ENCODE measurements at regions not wholly inside any gene's neighbourhood (a gene's known extent, or its start where the extent isn't known, plus 50 kb on each side); places are given as distances from the start of the nearest gene placed in this dataset.

DNA sequence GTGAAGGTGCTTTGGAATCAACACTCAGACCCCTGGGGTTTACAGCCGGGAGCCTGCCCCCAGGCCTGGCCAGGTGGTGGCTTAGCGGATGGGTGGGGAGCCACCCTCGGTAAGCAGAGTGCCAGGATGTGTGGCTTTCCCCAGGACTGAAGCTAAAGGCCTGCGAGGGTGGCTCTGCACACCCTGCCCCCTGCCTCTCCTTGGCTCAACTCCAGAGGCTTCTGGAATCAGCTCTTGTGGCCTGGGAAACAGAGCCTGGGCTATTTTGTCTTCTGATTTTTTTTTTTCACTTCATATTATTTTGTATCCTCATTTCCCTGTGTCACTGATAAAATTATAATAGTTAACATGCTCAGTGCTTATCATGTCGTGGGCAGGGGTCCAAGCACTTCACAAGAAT, 79.8 kb downstream of the RHOB start:
- CTCF ChIA-PET, result no interaction called here

DNA sequence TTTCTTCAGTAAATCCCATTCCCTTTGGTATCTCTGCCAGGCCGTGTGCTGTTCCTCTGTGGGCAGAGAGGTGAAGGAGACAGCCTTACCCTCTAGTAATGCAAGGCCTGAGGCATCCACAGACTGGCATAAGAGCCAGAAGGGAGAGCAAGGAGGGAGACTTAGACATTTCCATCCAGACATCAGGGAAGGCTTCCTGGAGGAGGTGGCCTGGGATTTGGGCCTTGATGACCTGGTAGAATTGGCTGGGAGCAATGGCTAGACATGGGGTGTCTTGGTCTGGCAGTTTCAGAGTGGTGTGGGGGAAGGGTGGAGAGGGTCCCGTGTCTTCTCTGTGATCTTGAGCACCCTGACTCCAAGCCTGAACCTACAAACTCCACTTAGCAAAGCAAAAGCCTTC, 81.8 kb downstream of the RHOB start:
- H3K9me3 Mint-ChIP-seq, result no peaks in the 10 kb centered on the region
- CTCF ChIA-PET, result interaction anchor here (1.0 kb wide), 1 partner anchor 13 kb away, joined by 3 read pairs; no protein-coding TSS in a partner anchor

More for the DNA sequence above, 79.8 kb downstream of the RHOB start:
- H3K27ac Mint-ChIP-seq, result no peak overlapping the region
- no peak for DNase-seq
- H3K9me3 Mint-ChIP-seq, result no peaks in the 10 kb centered on the region
- H3K36me3 Mint-ChIP-seq (ENCODE audit: low read depth), result no peaks in the 10 kb centered on the region
- H3K4me1 Mint-ChIP-seq, result no peaks in the 10 kb centered on the region
- no peak overlapping the region for H3K4me3 Mint-ChIP-seq
- POLR2A ChIA-PET, result no interaction called here
- peaks cover 3% of the 10 kb centered on the region for H3K27me3 Mint-ChIP-seq

DNA sequence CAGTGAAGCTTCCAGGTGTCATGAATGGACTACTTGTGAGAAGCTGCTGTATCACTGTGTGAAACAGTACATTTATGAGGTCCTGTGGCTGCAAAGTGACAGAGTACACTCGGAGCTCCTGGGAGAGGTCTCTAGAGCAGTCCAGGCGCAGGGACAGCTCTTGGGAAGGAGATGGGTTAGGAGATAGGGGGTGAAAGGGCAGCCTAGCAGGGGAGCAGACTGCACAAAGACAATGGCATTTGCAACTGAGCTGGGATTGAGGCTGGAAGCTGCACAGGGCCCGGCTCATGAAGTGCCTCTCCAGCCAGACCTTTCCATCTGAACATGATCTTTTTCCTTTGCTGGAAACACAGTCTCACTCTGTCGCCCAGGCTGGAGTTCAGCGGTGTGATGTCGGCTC, 83.6 kb downstream of the RHOB start:
- DNase-seq, result no peak
- Mint-ChIP-seq H3K36me3 (ENCODE audit: low read depth) (no peaks in the 10 kb centered on the region), H3K27me3 (no peaks in the 10 kb centered on the region), H3K27ac (no peak overlapping the region), H3K4me3 (no peak overlapping the region), H3K9me3 (no peaks in the 10 kb centered on the region), H3K4me1 (no peaks in the 10 kb centered on the region)
- ChIA-PET CTCF (interaction anchor here (1.5 kb wide), 1 partner anchor 46 kb away, joined by 3 read pairs; no protein-coding TSS in a partner anchor), POLR2A (no interaction called here)

More for the DNA sequence above, 81.8 kb downstream of the RHOB start:
- Mint-ChIP-seq H3K4me3 (no peak overlapping the region), H3K36me3 (ENCODE audit: low read depth) (no peaks in the 10 kb centered on the region), H3K27ac (no peak overlapping the region), H3K27me3 (no peaks in the 10 kb centered on the region), H3K4me1 (no peaks in the 10 kb centered on the region)
- no peak for DNase-seq
- POLR2A ChIA-PET, result interaction anchor here (0.6 kb wide), 1 partner anchor 82 kb away, joined by 4 read pairs; the partner anchor contains the start of gene RHOB

- Mint-ChIP-seq H3K4me1 (no peaks in the 10 kb centered on the region), H3K36me3 (ENCODE audit: low read depth) (no peaks in the 10 kb centered on the region), H3K4me3 (no peak overlapping the region), H3K9me3 (no peaks in the 10 kb centered on the region), H3K27me3 (no peaks in the 10 kb centered on the region), H3K27ac (no peak overlapping the region)
- no peak for DNase-seq
- CTCF ChIA-PET, result interaction anchor here (1.5 kb wide), 1 partner anchor 44 kb away, joined by 3 read pairs; no protein-coding TSS in a partner anchor
- POLR2A ChIA-PET, result no interaction called here
Measured at GRCh38 chr2:20531633-20532262, 84.9 kb downstream of the RHOB start.

GRCh38 chr2:20532634-20533437, 86.0 kb downstream of the RHOB start:
- H3K36me3 Mint-ChIP-seq (ENCODE audit: low read depth), result no peaks in the 10 kb centered on the region
- no peaks in the 10 kb centered on the region for H3K4me1 Mint-ChIP-seq
- no peak for DNase-seq
- H3K4me3 Mint-ChIP-seq, result no peak overlapping the region
- H3K9me3 Mint-ChIP-seq, result no peaks in the 10 kb centered on the region
- POLR2A ChIA-PET, result no interaction called here
- no peak overlapping the region for H3K27ac Mint-ChIP-seq
- CTCF ChIA-PET, result no interaction called here
- no peaks in the 10 kb centered on the region for H3K27me3 Mint-ChIP-seq

DNA sequence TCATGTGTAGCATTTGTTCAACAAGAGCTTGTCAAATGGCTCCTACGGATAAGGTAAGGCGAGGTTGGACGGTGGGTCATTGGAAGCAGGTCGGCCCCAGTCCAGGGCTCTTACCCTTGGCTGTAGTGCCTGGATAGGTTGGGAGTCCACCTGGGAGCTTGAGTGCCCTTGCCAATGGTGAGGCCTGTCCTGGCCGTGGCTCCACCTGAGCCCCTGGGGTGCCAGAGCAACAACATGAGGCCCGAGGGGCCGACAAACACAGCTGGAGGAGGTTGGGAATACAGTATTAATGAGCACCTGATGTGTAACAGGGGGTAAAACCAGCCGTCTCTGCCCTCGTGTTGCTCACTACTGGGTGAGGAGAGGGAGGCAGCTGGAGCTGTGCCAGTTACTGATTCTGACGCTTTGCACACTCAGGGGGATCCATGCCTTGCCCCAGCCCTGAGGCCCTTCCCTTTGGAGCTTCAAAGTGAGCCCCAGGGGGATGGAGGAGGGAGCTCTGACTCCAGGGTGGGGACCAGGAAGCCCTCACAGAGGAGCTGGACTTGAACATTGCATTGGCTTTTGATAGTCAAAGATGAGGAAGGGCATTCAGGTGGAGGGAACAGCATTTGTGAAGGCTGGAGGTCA, 87.2 kb downstream of the RHOB start:
- POLR2A ChIA-PET, result no interaction called here
- CTCF ChIA-PET, result interaction anchor here (0.5 to 0.9 kb wide), 3 partner anchors 131 to 280 kb away, joined by 3 to 4 read pairs (median 3); no protein-coding TSS in a partner anchor
- H3K4me3 Mint-ChIP-seq, result no peak overlapping the region
- DNase-seq, result no peak
- H3K9me3 Mint-ChIP-seq, result no peaks in the 10 kb centered on the region
- H3K36me3 Mint-ChIP-seq (ENCODE audit: low read depth), result no peaks in the 10 kb centered on the region
- H3K4me1 Mint-ChIP-seq, result no peaks in the 10 kb centered on the region
- H3K27ac Mint-ChIP-seq, result no peak overlapping the region
- H3K27me3 Mint-ChIP-seq, result no peaks in the 10 kb centered on the region

- CTCF ChIA-PET, result no interaction called here
- H3K9me3 Mint-ChIP-seq, result no peaks in the 10 kb centered on the region
- no peaks in the 10 kb centered on the region for H3K4me1 Mint-ChIP-seq
- no peak overlapping the region for H3K4me3 Mint-ChIP-seq
- no peak overlapping the region for H3K27ac Mint-ChIP-seq
- no peaks in the 10 kb centered on the region for H3K27me3 Mint-ChIP-seq
- no peaks in the 10 kb centered on the region for H3K36me3 Mint-ChIP-seq (ENCODE audit: low read depth)
- POLR2A ChIA-PET, result no interaction called here
- DNase-seq, result no peak
Measured at GRCh38 chr2:20534913-20535801, 88.3 kb downstream of the RHOB start.

DNA sequence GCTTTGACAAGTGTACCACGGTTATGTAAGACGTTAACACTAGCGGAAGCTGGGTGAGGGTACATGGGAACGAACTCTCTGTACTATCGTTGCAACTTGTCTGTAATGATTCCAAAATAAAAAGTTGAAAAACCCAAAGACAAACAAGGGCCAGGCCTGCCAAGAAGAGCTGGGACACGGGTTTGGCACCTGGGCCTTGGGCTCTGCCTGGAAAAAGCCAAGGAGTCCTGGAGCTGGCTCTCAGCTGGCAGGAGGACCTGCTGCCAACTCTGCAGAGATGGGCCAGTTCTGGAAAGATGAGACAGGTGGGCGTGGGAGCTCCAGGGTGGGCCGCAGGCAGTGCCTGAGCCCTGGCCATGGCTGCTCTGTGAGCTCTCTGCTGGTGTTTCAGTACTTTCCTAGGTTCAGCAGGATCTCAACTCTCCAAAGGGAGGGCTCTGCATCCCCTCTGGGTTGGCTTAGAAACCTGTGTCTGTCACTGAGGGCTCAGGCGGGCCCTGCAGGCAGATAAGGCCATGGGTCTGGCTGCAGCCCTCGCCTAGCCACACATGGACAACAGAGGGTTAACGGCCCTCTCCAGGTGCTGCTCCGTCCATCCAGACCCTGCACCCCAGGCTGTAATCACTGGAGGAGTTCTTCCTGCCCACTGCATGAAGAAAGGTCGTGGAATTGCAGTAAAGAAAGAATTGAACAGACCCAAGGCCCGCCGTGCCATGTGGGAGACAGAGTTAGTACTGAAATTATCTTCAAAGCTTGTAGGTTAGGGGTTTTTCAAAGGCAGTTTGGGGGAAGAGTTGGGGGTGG, 89.9 kb downstream of the RHOB start:
- POLR2A ChIA-PET, result no interaction called here
- DNase-seq, result no peak
- Mint-ChIP-seq H3K9me3 (no peaks in the 10 kb centered on the region), H3K36me3 (ENCODE audit: low read depth) (no peaks in the 10 kb centered on the region), H3K27me3 (no peaks in the 10 kb centered on the region), H3K4me1 (no peaks in the 10 kb centered on the region), H3K27ac (no peak overlapping the region), H3K4me3 (no peak overlapping the region)
- CTCF ChIA-PET, result interaction anchor here (1.6 kb wide), 1 partner anchor 29 kb away, joined by 3 read pairs; no protein-coding TSS in a partner anchor

DNA sequence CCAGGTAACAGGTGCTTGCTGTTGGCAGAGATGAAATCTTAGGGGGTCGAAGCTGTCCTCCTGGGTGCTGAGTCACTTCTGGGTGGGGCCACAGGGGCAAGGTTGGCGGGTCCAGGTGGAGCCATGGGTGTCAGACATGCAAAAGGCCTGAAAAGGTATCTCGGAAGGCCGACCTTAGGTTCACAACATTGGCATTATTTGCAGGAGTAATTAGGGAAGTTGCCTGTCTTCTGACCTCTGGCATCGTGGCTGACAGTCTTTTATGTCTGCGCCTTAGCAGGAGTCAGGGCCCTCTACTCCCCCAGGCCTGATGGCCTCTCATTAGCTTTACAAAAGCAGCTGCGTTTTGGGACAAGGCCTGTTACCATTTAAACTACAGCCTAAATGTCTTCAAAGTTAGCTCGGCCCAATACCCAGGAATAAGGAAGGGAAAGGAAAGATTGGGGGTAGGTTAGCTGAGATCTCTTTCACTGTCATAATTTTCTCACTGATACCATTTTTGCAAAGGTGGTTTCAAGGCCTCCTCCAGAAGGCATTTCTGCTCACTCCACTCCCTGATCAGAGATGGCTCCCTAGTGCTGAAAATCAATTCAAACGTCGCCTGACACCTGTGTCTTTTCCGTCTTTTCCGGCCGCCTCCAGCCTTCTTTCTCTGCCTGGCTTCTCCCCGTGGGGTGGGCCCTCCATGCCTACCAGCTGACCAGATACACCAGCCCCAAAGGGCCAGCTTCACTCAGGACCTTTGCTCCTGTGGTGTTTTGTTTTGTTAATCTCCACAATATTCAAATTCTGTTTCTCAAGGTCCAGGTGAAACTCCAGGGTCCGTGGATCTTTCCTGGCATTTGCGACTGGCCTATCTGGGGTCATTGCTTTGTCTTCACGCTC, 90.8 kb downstream of the RHOB start:
- no peaks in the 10 kb centered on the region for H3K27me3 Mint-ChIP-seq
- POLR2A ChIA-PET, result no interaction called here

GRCh38 chr2:20538308-20539132, 91.6 kb downstream of the RHOB start:
- DNase-seq, result no peak
- CTCF ChIA-PET, result interaction anchor here (1.6 kb wide), 1 partner anchor 28 kb away, joined by 3 read pairs; no protein-coding TSS in a partner anchor
- Mint-ChIP-seq H3K9me3 (no peaks in the 10 kb centered on the region), H3K27ac (no peak overlapping the region), H3K4me1 (no peaks in the 10 kb centered on the region), H3K4me3 (no peak overlapping the region), H3K36me3 (ENCODE audit: low read depth) (no peaks in the 10 kb centered on the region), H3K27me3 (no peaks in the 10 kb centered on the region)
- POLR2A ChIA-PET, result no interaction called here

More for the DNA sequence above, 90.8 kb downstream of the RHOB start:
- H3K36me3 Mint-ChIP-seq (ENCODE audit: low read depth), result no peaks in the 10 kb centered on the region
- H3K4me3 Mint-ChIP-seq, result no peak overlapping the region
- DNase-seq, result no peak
- H3K27ac Mint-ChIP-seq, result no peak overlapping the region
- H3K4me1 Mint-ChIP-seq, result no peaks in the 10 kb centered on the region
- CTCF ChIA-PET, result interaction anchor here (1.6 kb wide), 1 partner anchor 28 kb away, joined by 3 read pairs; no protein-coding TSS in a partner anchor
- no peaks in the 10 kb centered on the region for H3K9me3 Mint-ChIP-seq

Data from activated CD4-positive, alpha-beta T cell treated with anti-CD3 and anti-CD28 coated beads, Interleukin-2, amount 10 ng/mL, durations not matched to agents 7 days and 5 days (primary cell).